WTC11 (cell line): ENCODE measurements at regions not wholly inside any gene's neighbourhood (a gene's known extent, or its start where the extent isn't known, plus 50 kb on each side); places are given as distances from the start of the nearest gene placed in this dataset.

Source experiments
- CBFB ChIP-seq: sonication (generic); formaldehyde crosslinking; IDR thresholded peaks from 2 replicates; pipeline ENCODE4 v1.8.1; 2022; ENCODE audit warnings: mild to moderate bottlenecking, low read depth, missing genetic modification reagents
- NFYB ChIP-seq: sonication (generic); formaldehyde crosslinking; conservative IDR thresholded peaks from 2 replicates; pipeline ENCODE4 v1.8.0; 2022; ENCODE audit warnings: low read depth, missing genetic modification reagents
- NR2C2 ChIP-seq: sonication (generic); formaldehyde crosslinking; IDR thresholded peaks from 2 replicates; pipeline ENCODE4 v1.8.0; 2022; ENCODE audit warnings: mild to moderate bottlenecking, missing genetic modification reagents
- TEAD4 ChIP-seq: sonication (generic); formaldehyde crosslinking; IDR thresholded peaks from 2 replicates; pipeline ENCODE4 v1.8.0; 2022; ENCODE audit warnings: mild to moderate bottlenecking, missing genetic modification reagents
- ZNF317 ChIP-seq: sonication (generic); formaldehyde crosslinking; IDR thresholded peaks from 2 replicates; pipeline ENCODE4 v1.8.1; 2023; ENCODE audit warnings: low read depth, mild to moderate bottlenecking, moderate library complexity, missing genetic modification reagents, borderline replicate concordance
- TF ChIP-seq, protein P1 (sequence below): fragments of 200-600 bp; IDR thresholded peaks from 2 replicates; pipeline ENCODE4 v1.8.0; 2022; ENCODE audit warnings: antibody characterized with exemption
- TF ChIP-seq, protein P2 (sequence below): sonication (generic); formaldehyde crosslinking; IDR thresholded peaks from 2 replicates; pipeline ENCODE4 v1.8.1; 2022; ENCODE audit warnings: low read depth, missing genetic modification reagents, borderline replicate concordance
- TF ChIP-seq, protein P3 (sequence below): sonication (generic); formaldehyde crosslinking; IDR thresholded peaks from 2 replicates; pipeline ENCODE4 v1.8.0; 2022; ENCODE audit warnings: missing genetic modification reagents
- TF ChIP-seq, protein P4 (sequence below): sonication (generic); formaldehyde crosslinking; IDR thresholded peaks from 2 replicates; pipeline ENCODE4 v1.8.1; 2022; ENCODE audit warnings: missing genetic modification reagents, borderline replicate concordance

DNA sequence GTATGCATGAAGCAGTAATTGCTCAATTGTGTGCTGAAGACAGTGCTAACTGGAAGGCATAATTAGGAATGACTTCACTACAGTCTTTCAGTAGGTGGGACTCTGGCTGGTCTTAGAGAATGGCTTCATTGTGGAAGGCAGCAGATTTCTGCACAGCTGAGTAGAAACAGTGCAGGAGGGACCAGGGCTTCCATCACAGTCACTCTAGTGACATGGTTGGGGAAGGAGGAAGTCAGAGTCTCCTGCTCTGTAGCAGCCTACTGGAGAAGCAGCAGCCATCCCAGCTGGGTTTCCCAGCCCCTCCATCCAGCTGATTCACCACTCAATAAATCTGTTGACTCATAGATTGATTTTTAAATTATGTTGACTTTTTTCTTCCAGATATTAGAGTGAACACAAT lies 80.6 kb upstream of the DBX2 start:
- TF ChIP-seq NFYB (CRISPR knock-in tag) (no peak), TEAD4 (CRISPR knock-in tag) (no peak), NR2C2 (CRISPR knock-in tag) (no peak), CBFB (CRISPR knock-in tag) (no peak), ZNF317 (CRISPR knock-in tag) (no peak)
- TF ChIP-seq, protein P1, sequence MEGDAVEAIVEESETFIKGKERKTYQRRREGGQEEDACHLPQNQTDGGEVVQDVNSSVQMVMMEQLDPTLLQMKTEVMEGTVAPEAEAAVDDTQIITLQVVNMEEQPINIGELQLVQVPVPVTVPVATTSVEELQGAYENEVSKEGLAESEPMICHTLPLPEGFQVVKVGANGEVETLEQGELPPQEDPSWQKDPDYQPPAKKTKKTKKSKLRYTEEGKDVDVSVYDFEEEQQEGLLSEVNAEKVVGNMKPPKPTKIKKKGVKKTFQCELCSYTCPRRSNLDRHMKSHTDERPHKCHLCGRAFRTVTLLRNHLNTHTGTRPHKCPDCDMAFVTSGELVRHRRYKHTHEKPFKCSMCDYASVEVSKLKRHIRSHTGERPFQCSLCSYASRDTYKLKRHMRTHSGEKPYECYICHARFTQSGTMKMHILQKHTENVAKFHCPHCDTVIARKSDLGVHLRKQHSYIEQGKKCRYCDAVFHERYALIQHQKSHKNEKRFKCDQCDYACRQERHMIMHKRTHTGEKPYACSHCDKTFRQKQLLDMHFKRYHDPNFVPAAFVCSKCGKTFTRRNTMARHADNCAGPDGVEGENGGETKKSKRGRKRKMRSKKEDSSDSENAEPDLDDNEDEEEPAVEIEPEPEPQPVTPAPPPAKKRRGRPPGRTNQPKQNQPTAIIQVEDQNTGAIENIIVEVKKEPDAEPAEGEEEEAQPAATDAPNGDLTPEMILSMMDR, result no peak
- TF ChIP-seq, protein P2, sequence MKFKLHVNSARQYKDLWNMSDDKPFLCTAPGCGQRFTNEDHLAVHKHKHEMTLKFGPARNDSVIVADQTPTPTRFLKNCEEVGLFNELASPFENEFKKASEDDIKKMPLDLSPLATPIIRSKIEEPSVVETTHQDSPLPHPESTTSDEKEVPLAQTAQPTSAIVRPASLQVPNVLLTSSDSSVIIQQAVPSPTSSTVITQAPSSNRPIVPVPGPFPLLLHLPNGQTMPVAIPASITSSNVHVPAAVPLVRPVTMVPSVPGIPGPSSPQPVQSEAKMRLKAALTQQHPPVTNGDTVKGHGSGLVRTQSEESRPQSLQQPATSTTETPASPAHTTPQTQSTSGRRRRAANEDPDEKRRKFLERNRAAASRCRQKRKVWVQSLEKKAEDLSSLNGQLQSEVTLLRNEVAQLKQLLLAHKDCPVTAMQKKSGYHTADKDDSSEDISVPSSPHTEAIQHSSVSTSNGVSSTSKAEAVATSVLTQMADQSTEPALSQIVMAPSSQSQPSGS (CRISPR knock-in tag), result no peak
- TF ChIP-seq, protein P3, sequence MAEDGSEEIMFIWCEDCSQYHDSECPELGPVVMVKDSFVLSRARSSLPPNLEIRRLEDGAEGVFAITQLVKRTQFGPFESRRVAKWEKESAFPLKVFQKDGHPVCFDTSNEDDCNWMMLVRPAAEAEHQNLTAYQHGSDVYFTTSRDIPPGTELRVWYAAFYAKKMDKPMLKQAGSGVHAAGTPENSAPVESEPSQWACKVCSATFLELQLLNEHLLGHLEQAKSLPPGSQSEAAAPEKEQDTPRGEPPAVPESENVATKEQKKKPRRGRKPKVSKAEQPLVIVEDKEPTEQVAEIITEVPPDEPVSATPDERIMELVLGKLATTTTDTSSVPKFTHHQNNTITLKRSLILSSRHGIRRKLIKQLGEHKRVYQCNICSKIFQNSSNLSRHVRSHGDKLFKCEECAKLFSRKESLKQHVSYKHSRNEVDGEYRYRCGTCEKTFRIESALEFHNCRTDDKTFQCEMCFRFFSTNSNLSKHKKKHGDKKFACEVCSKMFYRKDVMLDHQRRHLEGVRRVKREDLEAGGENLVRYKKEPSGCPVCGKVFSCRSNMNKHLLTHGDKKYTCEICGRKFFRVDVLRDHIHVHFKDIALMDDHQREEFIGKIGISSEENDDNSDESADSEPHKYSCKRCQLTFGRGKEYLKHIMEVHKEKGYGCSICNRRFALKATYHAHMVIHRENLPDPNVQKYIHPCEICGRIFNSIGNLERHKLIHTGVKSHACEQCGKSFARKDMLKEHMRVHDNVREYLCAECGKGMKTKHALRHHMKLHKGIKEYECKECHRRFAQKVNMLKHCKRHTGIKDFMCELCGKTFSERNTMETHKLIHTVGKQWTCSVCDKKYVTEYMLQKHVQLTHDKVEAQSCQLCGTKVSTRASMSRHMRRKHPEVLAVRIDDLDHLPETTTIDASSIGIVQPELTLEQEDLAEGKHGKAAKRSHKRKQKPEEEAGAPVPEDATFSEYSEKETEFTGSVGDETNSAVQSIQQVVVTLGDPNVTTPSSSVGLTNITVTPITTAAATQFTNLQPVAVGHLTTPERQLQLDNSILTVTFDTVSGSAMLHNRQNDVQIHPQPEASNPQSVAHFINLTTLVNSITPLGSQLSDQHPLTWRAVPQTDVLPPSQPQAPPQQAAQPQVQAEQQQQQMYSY, result no peak
- TF ChIP-seq, protein P4, sequence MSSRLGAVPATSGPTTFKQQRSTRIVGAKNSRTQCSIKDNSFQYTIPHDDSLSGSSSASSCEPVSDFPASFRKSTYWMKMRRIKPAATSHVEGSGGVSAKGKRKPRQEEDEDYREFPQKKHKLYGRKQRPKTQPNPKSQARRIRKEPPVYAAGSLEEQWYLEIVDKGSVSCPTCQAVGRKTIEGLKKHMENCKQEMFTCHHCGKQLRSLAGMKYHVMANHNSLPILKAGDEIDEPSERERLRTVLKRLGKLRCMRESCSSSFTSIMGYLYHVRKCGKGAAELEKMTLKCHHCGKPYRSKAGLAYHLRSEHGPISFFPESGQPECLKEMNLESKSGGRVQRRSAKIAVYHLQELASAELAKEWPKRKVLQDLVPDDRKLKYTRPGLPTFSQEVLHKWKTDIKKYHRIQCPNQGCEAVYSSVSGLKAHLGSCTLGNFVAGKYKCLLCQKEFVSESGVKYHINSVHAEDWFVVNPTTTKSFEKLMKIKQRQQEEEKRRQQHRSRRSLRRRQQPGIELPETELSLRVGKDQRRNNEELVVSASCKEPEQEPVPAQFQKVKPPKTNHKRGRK (CRISPR knock-in tag), result no peak
